ENCODE measurements at regions not wholly inside any gene's neighbourhood (a gene's known extent, or its start where the extent isn't known, plus 50 kb on each side); places are given as distances from the start of the nearest gene placed in this dataset.
"Not testable (repeated sequence)": the region's sequence is repeated elsewhere in the genome, so short reads cannot be mapped to it uniquely, and the experiment has no call there.

DNA sequence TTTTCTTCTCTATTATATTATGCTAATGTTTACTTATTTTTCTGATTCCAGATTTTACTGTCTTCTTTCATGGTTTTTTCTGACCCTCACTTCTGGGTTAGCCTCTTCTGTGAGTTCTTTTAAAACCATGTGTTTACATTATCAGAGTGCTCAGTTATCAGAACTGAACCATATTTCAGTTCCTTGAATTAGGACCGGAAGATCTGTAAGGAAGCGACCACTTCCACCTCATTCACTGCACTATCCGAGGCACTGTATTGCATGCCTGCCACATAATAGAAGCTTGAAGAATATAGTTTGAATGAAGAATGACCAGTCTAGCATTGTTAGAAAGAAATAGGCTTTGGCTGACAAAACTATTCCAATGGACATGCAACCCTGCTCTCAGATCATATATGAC is 281.0 kb upstream of the DEPDC1 start:
- POLR2A ChIA-PET = no interaction called here
- H3K4me3 ChIP-seq = no peak overlapping the region
- whole genome bisulfite sequencing (ENCODE audit: missing lambda C conversion rate) = 56% methylated on average over 3 of the region's 3 CpGs
- DNase-seq (ENCODE audit: low read depth in 1 of 2, low spot score in 1 of 2) = no peak
- CTCF ChIA-PET = no interaction called here
- TF ChIP-seq, protein P1, sequence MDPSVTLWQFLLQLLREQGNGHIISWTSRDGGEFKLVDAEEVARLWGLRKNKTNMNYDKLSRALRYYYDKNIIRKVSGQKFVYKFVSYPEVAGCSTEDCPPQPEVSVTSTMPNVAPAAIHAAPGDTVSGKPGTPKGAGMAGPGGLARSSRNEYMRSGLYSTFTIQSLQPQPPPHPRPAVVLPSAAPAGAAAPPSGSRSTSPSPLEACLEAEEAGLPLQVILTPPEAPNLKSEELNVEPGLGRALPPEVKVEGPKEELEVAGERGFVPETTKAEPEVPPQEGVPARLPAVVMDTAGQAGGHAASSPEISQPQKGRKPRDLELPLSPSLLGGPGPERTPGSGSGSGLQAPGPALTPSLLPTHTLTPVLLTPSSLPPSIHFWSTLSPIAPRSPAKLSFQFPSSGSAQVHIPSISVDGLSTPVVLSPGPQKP (IDR thresholded peaks at IDR 0.05; ENCODE audit: low read depth, low read length) = no peak
- no peak for TF ChIP-seq RAD21 (conservative IDR thresholded peaks at IDR 0.05 in 1 of 2, IDR thresholded peaks at IDR 0.05 in 1 of 2)
- TF ChIP-seq MYC (IDR thresholded peaks at IDR 0.05; ENCODE audit: borderline replicate concordance, low read length) = no peak
- TF ChIP-seq ZFP36 (IDR thresholded peaks at IDR 0.05; ENCODE audit: borderline replicate concordance, partially characterized antibody) = no peak
- no peak for TF ChIP-seq EHMT2 (IDR thresholded peaks at IDR 0.05; ENCODE audit: low read depth)
- no peak for TF ChIP-seq EP300 (IDR thresholded peaks at IDR 0.05)
- TF ChIP-seq ESRRA (IDR thresholded peaks at IDR 0.05; ENCODE audit: borderline replicate concordance, low read length) = no peak
- TF ChIP-seq, protein P2, sequence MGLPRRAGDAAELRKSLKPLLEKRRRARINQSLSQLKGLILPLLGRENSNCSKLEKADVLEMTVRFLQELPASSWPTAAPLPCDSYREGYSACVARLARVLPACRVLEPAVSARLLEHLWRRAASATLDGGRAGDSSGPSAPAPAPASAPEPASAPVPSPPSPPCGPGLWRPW (IDR thresholded peaks at IDR 0.05) = no peak
- TF ChIP-seq CHD2 (IDR thresholded peaks at IDR 0.05; ENCODE audit: low read length, partially characterized antibody) = no peak
- no peak for TF ChIP-seq HDAC2 (IDR thresholded peaks at IDR 0.05)
- no peak for TF ChIP-seq ZNF302 (CRISPR knock-in tag; IDR thresholded peaks at IDR 0.05)
- TF ChIP-seq, protein P3, sequence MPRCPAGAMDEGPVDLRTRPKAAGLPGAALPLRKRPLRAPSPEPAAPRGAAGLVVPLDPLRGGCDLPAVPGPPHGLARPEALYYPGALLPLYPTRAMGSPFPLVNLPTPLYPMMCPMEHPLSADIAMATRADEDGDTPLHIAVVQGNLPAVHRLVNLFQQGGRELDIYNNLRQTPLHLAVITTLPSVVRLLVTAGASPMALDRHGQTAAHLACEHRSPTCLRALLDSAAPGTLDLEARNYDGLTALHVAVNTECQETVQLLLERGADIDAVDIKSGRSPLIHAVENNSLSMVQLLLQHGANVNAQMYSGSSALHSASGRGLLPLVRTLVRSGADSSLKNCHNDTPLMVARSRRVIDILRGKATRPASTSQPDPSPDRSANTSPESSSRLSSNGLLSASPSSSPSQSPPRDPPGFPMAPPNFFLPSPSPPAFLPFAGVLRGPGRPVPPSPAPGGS (IDR thresholded peaks at IDR 0.05) = no peak
- TF ChIP-seq HOXB5 (CRISPR knock-in tag; IDR thresholded peaks at IDR 0.05) = no peak
- H3K4me2 ChIP-seq = no peak overlapping the region
- H3K27ac ChIP-seq = no peak overlapping the region
- no peaks in the 10 kb centered on the region; the same call in 2 of the 3 replicates for H3K9me3 ChIP-seq
- FAIRE-seq = no peak
- no peak for ATAC-seq
- H3K4me1 ChIP-seq = no peaks in the 10 kb centered on the region

DNA sequence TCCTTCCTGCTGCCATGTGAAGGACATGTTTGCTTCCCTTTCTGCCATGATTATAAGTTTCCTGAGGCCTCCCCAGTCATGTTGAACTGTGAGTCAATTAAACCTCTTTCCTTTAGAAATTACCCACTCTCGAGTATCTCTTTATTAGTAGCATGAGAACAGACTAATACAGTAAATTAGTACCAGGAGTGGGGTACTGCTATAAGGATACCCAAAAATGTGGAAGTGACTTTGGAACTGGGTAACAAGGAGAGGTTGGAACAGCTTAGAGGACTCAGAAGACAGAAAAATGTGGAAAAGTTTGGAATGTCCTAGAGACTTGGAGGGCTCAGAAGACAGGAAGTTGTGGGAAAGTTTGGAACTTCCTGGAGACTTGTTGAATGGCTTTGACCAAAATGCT is 283.0 kb upstream of the DEPDC1 start:
- H3K9me3 ChIP-seq; CTCF ChIA-PET; H3K4me3 ChIP-seq; H3K4me2 ChIP-seq; H3K27ac ChIP-seq; ATAC-seq; DNase-seq (ENCODE audit: low read depth in 1 of 2, low spot score in 1 of 2); POLR2A ChIA-PET; FAIRE-seq; H3K4me1 ChIP-seq: not testable (repeated sequence)
- WGBS (ENCODE audit: missing lambda C conversion rate) = 0% methylated on average over 1 of the region's 1 CpG

DNA sequence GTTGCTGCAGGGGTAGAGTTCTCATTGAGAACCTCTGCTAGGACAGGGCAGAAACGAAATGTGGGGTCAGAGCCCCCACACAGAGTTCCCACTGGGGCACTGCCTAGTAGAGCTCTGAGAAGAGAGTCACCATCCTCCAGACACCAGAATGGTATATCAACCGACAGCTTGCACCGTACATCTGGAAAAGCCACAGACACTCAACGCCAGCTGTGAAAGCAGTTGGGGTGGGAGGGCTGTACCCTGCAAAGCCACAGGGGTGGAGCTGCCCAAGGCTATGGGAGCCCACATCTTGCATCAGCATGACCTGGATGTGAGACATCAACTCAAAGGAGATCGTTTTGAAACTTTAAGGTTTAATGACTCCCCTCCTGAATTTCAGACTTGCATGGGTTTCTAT is 284.0 kb upstream of the DEPDC1 start:
- ATAC-seq (no peak), FAIRE-seq (no peak), DNase-seq (ENCODE audit: low read depth in 1 of 2, low spot score in 1 of 2) (no peak)
- ChIA-PET POLR2A (no interaction called here), CTCF (no interaction called here)
- no peak overlapping the region for H3K4me2 ChIP-seq
- H3K4me1 ChIP-seq = no peaks in the 10 kb centered on the region
- TF ChIP-seq, protein P4, sequence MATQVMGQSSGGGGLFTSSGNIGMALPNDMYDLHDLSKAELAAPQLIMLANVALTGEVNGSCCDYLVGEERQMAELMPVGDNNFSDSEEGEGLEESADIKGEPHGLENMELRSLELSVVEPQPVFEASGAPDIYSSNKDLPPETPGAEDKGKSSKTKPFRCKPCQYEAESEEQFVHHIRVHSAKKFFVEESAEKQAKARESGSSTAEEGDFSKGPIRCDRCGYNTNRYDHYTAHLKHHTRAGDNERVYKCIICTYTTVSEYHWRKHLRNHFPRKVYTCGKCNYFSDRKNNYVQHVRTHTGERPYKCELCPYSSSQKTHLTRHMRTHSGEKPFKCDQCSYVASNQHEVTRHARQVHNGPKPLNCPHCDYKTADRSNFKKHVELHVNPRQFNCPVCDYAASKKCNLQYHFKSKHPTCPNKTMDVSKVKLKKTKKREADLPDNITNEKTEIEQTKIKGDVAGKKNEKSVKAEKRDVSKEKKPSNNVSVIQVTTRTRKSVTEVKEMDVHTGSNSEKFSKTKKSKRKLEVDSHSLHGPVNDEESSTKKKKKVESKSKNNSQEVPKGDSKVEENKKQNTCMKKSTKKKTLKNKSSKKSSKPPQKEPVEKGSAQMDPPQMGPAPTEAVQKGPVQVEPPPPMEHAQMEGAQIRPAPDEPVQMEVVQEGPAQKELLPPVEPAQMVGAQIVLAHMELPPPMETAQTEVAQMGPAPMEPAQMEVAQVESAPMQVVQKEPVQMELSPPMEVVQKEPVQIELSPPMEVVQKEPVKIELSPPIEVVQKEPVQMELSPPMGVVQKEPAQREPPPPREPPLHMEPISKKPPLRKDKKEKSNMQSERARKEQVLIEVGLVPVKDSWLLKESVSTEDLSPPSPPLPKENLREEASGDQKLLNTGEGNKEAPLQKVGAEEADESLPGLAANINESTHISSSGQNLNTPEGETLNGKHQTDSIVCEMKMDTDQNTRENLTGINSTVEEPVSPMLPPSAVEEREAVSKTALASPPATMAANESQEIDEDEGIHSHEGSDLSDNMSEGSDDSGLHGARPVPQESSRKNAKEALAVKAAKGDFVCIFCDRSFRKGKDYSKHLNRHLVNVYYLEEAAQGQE (IDR thresholded peaks at IDR 0.05) = no peak
- TF ChIP-seq ZSCAN20 (CRISPR knock-in tag; IDR thresholded peaks at IDR 0.05) (no peak), JUN (IDR thresholded peaks at IDR 0.05) (no peak), KDM5A (IDR thresholded peaks at IDR 0.05) (no peak), CHD2 (IDR thresholded peaks at IDR 0.05; ENCODE audit: low read length, partially characterized antibody) (no peak), MYC (IDR thresholded peaks at IDR 0.05; ENCODE audit: borderline replicate concordance, low read length) (no peak), CEBPB (IDR thresholded peaks at IDR 0.05) (no peak), MAZ (IDR thresholded peaks at IDR 0.05; ENCODE audit: borderline replicate concordance, low read depth, low read length) (no peak), SREBF2 (IDR thresholded peaks at IDR 0.05) (no peak), NPAS2 (CRISPR knock-in tag; IDR thresholded peaks at IDR 0.05; ENCODE audit: borderline replicate concordance) (no peak), CBX8 (IDR thresholded peaks at IDR 0.05) (no peak), CBX2 (IDR thresholded peaks at IDR 0.05; ENCODE audit: borderline replicate concordance, low read depth) (no peak)
- TF ChIP-seq, protein P3 (IDR thresholded peaks at IDR 0.05) = no peak
- TF ChIP-seq, protein P5, sequence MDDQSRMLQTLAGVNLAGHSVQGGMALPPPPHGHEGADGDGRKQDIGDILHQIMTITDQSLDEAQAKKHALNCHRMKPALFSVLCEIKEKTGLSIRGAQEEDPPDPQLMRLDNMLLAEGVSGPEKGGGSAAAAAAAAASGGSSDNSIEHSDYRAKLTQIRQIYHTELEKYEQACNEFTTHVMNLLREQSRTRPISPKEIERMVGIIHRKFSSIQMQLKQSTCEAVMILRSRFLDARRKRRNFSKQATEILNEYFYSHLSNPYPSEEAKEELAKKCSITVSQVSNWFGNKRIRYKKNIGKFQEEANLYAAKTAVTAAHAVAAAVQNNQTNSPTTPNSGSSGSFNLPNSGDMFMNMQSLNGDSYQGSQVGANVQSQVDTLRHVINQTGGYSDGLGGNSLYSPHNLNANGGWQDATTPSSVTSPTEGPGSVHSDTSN (IDR thresholded peaks at IDR 0.05) = no peak
- H3K27ac ChIP-seq = no peak overlapping the region
- no peaks in the 10 kb centered on the region; the same call in 2 of the 3 replicates for H3K9me3 ChIP-seq
- 3% methylated on average over 5 of the region's 5 CpGs for WGBS (ENCODE audit: missing lambda C conversion rate)
- no peak overlapping the region for H3K4me3 ChIP-seq

All from A549 (cell line).